Esophagus muscularis mucosa (tissue), 3 donors: ENCODE measurements at regions not wholly inside any gene's neighbourhood (a gene's known extent, or its start where the extent isn't known, plus 50 kb on each side); places are given as distances from the start of the nearest gene placed in this dataset.
"Not testable (repeated sequence)": the region's sequence is repeated elsewhere in the genome, so short reads cannot be mapped to it uniquely, and the experiment has no call there.

Source experiments
- POLR2A ChIP-seq: fragments of 450-650 bp; IDR thresholded peaks from one replicate; pipeline ENCODE4 v1.6.1; 2017; ENCODE audit warnings: antibody characterized with exemption, moderate library complexity, mild to moderate bottlenecking, low read depth
- TF ChIP-seq, protein P1 (sequence below), 3 experiments: fragments of 200-600 bp in 2 of 3; fragments of 450-650 bp in 1 of 3; sonication (generic) in 2 of 3; IDR thresholded peaks; one replicate each; pipeline ENCODE4 v1.5.1; 2017 to 2019; ENCODE audit warnings: antibody characterized with exemption in 3 of 3, mild to moderate bottlenecking in 2 of 3, moderate library complexity in 1 of 3

DNA sequence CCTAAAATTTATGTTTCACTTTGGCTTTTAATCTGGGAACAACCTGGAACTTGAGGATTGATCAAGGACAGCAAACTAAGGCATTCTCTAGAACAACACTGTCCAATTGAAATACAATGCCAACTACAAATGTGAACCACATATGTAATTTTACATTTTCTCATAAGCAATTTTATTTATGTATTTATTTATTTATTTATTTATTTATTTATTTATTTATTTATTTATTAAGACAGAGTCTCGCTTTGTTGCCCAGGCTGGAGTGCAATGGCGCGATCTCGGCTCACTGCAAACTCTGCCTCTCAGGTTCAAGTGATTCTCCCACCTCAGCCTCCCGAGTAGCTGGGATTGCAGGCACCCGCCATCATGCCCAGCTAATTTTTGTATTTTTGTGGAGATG, 448.7 kb downstream of the BUD13 start:
- TF ChIP-seq, protein P1, sequence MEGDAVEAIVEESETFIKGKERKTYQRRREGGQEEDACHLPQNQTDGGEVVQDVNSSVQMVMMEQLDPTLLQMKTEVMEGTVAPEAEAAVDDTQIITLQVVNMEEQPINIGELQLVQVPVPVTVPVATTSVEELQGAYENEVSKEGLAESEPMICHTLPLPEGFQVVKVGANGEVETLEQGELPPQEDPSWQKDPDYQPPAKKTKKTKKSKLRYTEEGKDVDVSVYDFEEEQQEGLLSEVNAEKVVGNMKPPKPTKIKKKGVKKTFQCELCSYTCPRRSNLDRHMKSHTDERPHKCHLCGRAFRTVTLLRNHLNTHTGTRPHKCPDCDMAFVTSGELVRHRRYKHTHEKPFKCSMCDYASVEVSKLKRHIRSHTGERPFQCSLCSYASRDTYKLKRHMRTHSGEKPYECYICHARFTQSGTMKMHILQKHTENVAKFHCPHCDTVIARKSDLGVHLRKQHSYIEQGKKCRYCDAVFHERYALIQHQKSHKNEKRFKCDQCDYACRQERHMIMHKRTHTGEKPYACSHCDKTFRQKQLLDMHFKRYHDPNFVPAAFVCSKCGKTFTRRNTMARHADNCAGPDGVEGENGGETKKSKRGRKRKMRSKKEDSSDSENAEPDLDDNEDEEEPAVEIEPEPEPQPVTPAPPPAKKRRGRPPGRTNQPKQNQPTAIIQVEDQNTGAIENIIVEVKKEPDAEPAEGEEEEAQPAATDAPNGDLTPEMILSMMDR (IDR thresholded peaks at IDR 0.05) = not testable (repeated sequence)
- not testable (repeated sequence) for TF ChIP-seq POLR2A
